A549 (cell line): ENCODE measurements at regions not wholly inside any gene's neighbourhood (a gene's known extent, or its start where the extent isn't known, plus 50 kb on each side); places are given as distances from the start of the nearest gene placed in this dataset.
A peak's percentile ranks its signal among the peaks of the same experiment; 100 is the strongest.
"Not testable (repeated sequence)": the region's sequence is repeated elsewhere in the genome, so short reads cannot be mapped to it uniquely, and the experiment has no call there.

Source experiments
- ATAC-seq, 2 experiments: fragments of 200-7000 bp in 1 of 2; fragments of >200 bp in 1 of 2; cut with Nextera tagmentation in 1 of 2; cut with Tn5 transposase in 1 of 2; 3 replicates each; pipeline versions ENCODE4 v1.8.0 to v1.9.1; 2018 to 2020; ENCODE audit warnings: mild to moderate bottlenecking in 1 of 2, moderate library complexity in 1 of 2
- CTCF ChIA-PET: fragments of 300-600 bp; sonication (Branson Sonifier 250); formaldehyde crosslinking; extraction: SDS; loops from one replicate; lab custom pipeline; 2021; ENCODE audit warnings: antibody characterized with exemption, inconsistent platforms; lab: Yijun Ruan, JAX
- POLR2A ChIA-PET: fragments of 350-600 bp; formaldehyde crosslinking; extraction: SDS; loops from one replicate; lab custom pipeline; 2021; ENCODE audit warnings: antibody characterized with exemption, inconsistent platforms; lab: Yijun Ruan, JAX
- DNase-seq, 2 experiments: peaks; one replicate each; pipeline versions ENCODE4 v3.0.0 to v3.0.0-alpha.2; 2011 to 2016; ENCODE audit warnings: low read depth in 1 of 2, low spot score in 1 of 2
- FAIRE-seq: peaks from 2 replicates; lab custom pipeline; 2011; peaks lifted over from hg19 to GRCh38; lab: Jason Lieb, UNC
- H3K27ac ChIP-seq, 2 experiments: fragments of >200 bp; sonication (Bioruptor Twin); formaldehyde crosslinking; 3 replicates each; pipeline ENCODE4 v1.5.1; 2016 to 2017
- H3K4me1 ChIP-seq: fragments of >200 bp; sonication (Bioruptor Twin); formaldehyde crosslinking; 3 replicates; pipeline ENCODE4 v1.6.1; 2016
- H3K4me2 ChIP-seq: fragments of >200 bp; sonication (Bioruptor Twin); formaldehyde crosslinking; 3 replicates; pipeline ENCODE4 v1.6.1; 2016
- H3K4me3 ChIP-seq: fragments of >200 bp; sonication (Bioruptor Twin); formaldehyde crosslinking; 3 replicates; pipeline ENCODE4 v1.5.1; 2016
- H3K9me3 ChIP-seq: fragments of >200 bp; sonication (Bioruptor Twin); formaldehyde crosslinking; 3 replicates; pipeline ENCODE4 v1.6.1; 2016
- BHLHE40 ChIP-seq: IDR thresholded peaks from 2 replicates; pipeline ENCODE4 v1.6.1; 2012; ENCODE audit warnings: low read depth, low read length, inconsistent platforms
- CBX8 ChIP-seq: fragments of 200-600 bp; sonication (generic); IDR thresholded peaks from 2 replicates; pipeline ENCODE4 v1.6.1; 2016
- CEBPB ChIP-seq, 2 experiments: fragments of >200 bp in 1 of 2; sonication (Bioruptor Twin) in 1 of 2; formaldehyde crosslinking in 1 of 2; IDR thresholded peaks; 2 replicates each; pipeline ENCODE4 v1.6.1; 2012 to 2016
- CHD4 ChIP-seq: fragments of 200-600 bp; sonication (generic); IDR thresholded peaks from 2 replicates; pipeline ENCODE4 v1.6.1; 2016; ENCODE audit warnings: antibody characterized with exemption, mild to moderate bottlenecking, borderline replicate concordance
- E2F6 ChIP-seq: IDR thresholded peaks from 2 replicates; pipeline ENCODE4 v1.6.1; 2012; ENCODE audit warnings: low read depth, borderline replicate concordance
- EHMT2 ChIP-seq: fragments of 200-600 bp; sonication (generic); IDR thresholded peaks from 2 replicates; pipeline ENCODE4 v1.6.1; 2016; ENCODE audit warnings: antibody characterized with exemption, low read depth, mild to moderate bottlenecking, moderate library complexity
- FOXS1 ChIP-seq: fragments of 250-450 bp; sonication (Bioruptor Pico); IDR thresholded peaks from 2 replicates; pipeline ENCODE4 v1.5.0; 2020; ENCODE audit warnings: mild to moderate bottlenecking, moderate library complexity
- HDAC2 ChIP-seq: fragments of 200-600 bp; sonication (generic); IDR thresholded peaks from 2 replicates; pipeline ENCODE4 v1.6.1; 2016
- HOXB13 ChIP-seq: fragments of 250-450 bp; sonication (Bioruptor Pico); IDR thresholded peaks from 2 replicates; pipeline ENCODE4 v1.5.0; 2020; ENCODE audit warnings: low read depth, mild to moderate bottlenecking, moderate library complexity
- HOXB5 ChIP-seq: fragments of 250-450 bp; sonication (Bioruptor Pico); IDR thresholded peaks from 2 replicates; pipeline ENCODE4 v1.5.0; 2020; ENCODE audit warnings: mild to moderate bottlenecking, moderate library complexity
- KDM1A ChIP-seq: fragments of 200-600 bp; sonication (generic); IDR thresholded peaks from 2 replicates; pipeline ENCODE4 v1.6.1; 2016; ENCODE audit warnings: low read depth, mild to moderate bottlenecking
- KDM5A ChIP-seq: fragments of 200-600 bp; sonication (generic); IDR thresholded peaks from 2 replicates; pipeline ENCODE4 v1.6.1; 2016; ENCODE audit warnings: antibody characterized with exemption, mild to moderate bottlenecking
- MAFK ChIP-seq: fragments of 450-650 bp; IDR thresholded peaks from 2 replicates; pipeline ENCODE4 v1.6.1; 2014; ENCODE audit not compliant: partially characterized antibody
- NR3C1 ChIP-seq: fragments of >200 bp; sonication (Bioruptor Twin); formaldehyde crosslinking; IDR thresholded peaks from 3 replicates; pipeline ENCODE4 v1.6.1; 2017
- PHF8 ChIP-seq: fragments of 200-600 bp; sonication (generic); IDR thresholded peaks from 2 replicates; pipeline ENCODE4 v1.6.1; 2016; ENCODE audit warnings: low read depth, mild to moderate bottlenecking, antibody characterized with exemption, moderate library complexity, borderline replicate concordance
- RAD21 ChIP-seq, 2 experiments: fragments of >200 bp in 1 of 2; sonication (Bioruptor Twin) in 1 of 2; formaldehyde crosslinking in 1 of 2; IDR thresholded peaks in 1 of 2; conservative IDR thresholded peaks in 1 of 2; 2 replicates in 1 of 2; 3 replicates in 1 of 2; pipeline ENCODE4 v1.6.1; 2012 to 2018; ENCODE audit warnings: inconsistent platforms in 1 of 2
- RARB ChIP-seq: fragments of 250-450 bp; sonication (Bioruptor Pico); IDR thresholded peaks from 2 replicates; pipeline ENCODE4 v1.8.0; 2021; ENCODE audit warnings: mild to moderate bottlenecking, moderate library complexity
- RNF2 ChIP-seq: fragments of 200-600 bp; sonication (generic); IDR thresholded peaks from 2 replicates; pipeline ENCODE4 v1.6.1; 2016; ENCODE audit warnings: low read depth, mild to moderate bottlenecking, antibody characterized with exemption, moderate library complexity, borderline replicate concordance
- USF2 ChIP-seq: fragments of 450-650 bp; IDR thresholded peaks from 2 replicates; pipeline ENCODE4 v1.6.1; 2014; ENCODE audit warnings: antibody characterized with exemption
- ZC3H11A ChIP-seq: fragments of 450-650 bp; IDR thresholded peaks from 2 replicates; pipeline ENCODE4 v1.6.1; 2014; ENCODE audit warnings: antibody characterized with exemption, mild to moderate bottlenecking
- WGBS: methylation state at CpG from one replicate; pipeline ENCODE4 v1.1.6; 2017; ENCODE audit errors: missing lambda C conversion rate; 5-methylcytosine and 5-hydroxymethylcytosine counted together

DNA sequence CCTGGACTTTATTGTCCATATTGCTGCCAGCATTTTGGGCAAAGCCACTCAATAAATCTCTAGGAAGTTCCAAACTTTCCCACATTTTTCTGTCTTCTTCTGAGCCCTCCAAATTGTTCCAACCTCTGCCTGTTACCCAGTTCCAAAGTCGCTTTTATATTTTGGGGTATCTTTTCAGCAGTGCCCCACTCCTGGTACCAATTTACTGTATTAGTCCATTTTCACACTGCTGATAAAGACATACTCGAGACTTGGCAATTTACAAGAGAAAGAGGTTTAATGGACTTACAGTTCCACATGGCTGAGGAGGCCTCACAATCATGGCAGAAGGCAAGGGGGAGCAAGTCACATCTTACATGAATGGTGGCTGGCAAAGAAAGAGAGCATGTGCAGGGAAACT is 53.4 kb downstream of the AHSP start:
- not testable (repeated sequence) for ATAC-seq

GRCh38 chr16:31601737-31602384 is 74.2 kb downstream of the AHSP start:
- peaks cover 32% of the 10 kb centered on the region; the same call in 2 of the 3 replicates for H3K9me3 ChIP-seq

More for the DNA sequence above, 53.4 kb downstream of the AHSP start:
- H3K4me1 ChIP-seq, H3K27ac ChIP-seq, H3K4me2 ChIP-seq, FAIRE-seq, CTCF ChIA-PET, H3K4me3 ChIP-seq, DNase-seq, POLR2A ChIA-PET: not testable (repeated sequence)
- WGBS: 0% methylated on average over 2 of the region's 2 CpGs
- H3K9me3 ChIP-seq: peaks cover 13% of the 10 kb centered on the region; the same call in 1 of the 3 replicates

GRCh38 chr16:31618130-31618529 is 90.4 kb downstream of the AHSP start:
- H3K27ac ChIP-seq: no peak overlapping the region
- FAIRE-seq: no peak
- TF ChIP-seq KDM1A: no peak
- no peak for TF ChIP-seq CHD4
- TF ChIP-seq PHF8: no peak
- TF ChIP-seq KDM5A: no peak
- no peak for TF ChIP-seq EHMT2
- no peak for TF ChIP-seq NR3C1
- no peak for TF ChIP-seq CBX8
- TF ChIP-seq E2F6: no peak
- TF ChIP-seq FOXS1: no peak
- TF ChIP-seq HOXB13 (CRISPR knock-in tag): no peak
- no peak for TF ChIP-seq HDAC2
- no peak for TF ChIP-seq HOXB5 (CRISPR knock-in tag)
- TF ChIP-seq RAD21 (conservative IDR thresholded peaks at IDR 0.05 in 1 of 2, IDR thresholded peaks at IDR 0.05 in 1 of 2): no peak
- TF ChIP-seq, all 56 proteins: peak for 0
- DNase-seq (no peak), ATAC-seq (no peak)
- Histone ChIP-seq H3K4me2 (no peak overlapping the region), H3K4me1 (no peaks in the 10 kb centered on the region), H3K4me3 (no peak overlapping the region), H3K9me3 (peaks cover 6% of the 10 kb centered on the region; the same call in 2 of the 3 replicates)
- ChIA-PET POLR2A (no interaction called here), CTCF (no interaction called here)

More at GRCh38 chr16:31601737-31602384, 74.2 kb downstream of the AHSP start:
- H3K4me1 ChIP-seq, ATAC-seq, DNase-seq, CTCF ChIA-PET, POLR2A ChIA-PET, H3K4me2 ChIP-seq, H3K27ac ChIP-seq, H3K4me3 ChIP-seq: not testable (repeated sequence)
- FAIRE-seq: peak; percentile 72
- WGBS: 70% methylated on average over 9 of the region's 9 CpGs

DNA sequence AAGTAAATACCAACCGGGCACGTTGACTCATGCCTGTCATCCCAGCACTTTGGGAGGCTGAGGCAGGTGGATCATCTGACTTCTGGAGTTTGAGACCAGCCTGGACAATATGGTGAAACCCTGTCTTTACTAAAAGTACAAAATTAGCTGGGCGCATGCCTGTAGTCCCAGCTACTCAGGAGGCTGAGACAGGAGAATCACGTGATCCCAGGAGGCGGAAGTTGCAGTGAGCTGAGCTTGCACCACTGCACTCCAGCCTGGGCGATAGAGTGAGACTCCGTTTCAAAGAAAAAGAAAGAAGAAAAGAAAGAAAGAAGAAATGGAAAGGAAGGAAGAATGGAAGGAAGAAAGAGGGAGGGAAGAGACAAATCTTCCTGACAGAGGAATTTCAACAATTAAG is 108.7 kb downstream of the AHSP start:
- no peak overlapping the region for H3K4me2 ChIP-seq
- DNase-seq (no peak), FAIRE-seq (no peak), ATAC-seq (no peak)
- H3K4me3 ChIP-seq: no peak overlapping the region
- POLR2A ChIA-PET: no interaction called here
- CTCF ChIA-PET: no interaction called here
- TF ChIP-seq USF2 (peak; percentile 18; the same call in 1 of the 2 replicates), RNF2 (no peak)
- H3K9me3 ChIP-seq: no peaks in the 10 kb centered on the region
- no peaks in the 10 kb centered on the region for H3K4me1 ChIP-seq
- H3K27ac ChIP-seq: no peak overlapping the region
- 14% methylated on average over 7 of the region's 7 CpGs for WGBS

DNA sequence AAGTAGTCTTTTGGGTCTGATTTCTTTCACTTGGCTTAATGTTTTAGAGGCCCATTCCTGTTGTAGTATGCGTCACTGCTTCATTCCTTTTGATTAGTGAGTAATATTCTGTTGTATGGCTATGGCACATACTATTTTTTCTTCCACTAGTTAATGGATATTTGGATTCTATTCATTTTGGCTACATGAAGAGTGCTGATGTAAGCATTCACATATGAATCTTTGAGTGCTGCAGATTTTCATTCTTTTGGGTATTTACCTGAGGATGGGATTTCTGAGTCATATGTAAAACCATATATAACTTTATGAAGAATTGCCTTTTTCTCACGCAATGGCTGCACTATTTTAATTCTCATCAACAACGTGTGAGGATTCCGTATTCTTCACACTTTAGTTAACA is 113.6 kb downstream of the AHSP start:
- DNase-seq (no peak), FAIRE-seq (no peak)
- no peak for TF ChIP-seq CEBPB (IDR thresholded peaks at IDR 0.05)
- TF ChIP-seq RARB: no peak
- TF ChIP-seq MAFK: peak; percentile 53
- TF ChIP-seq ZC3H11A: no peak
- no peak for TF ChIP-seq BHLHE40
- TF ChIP-seq, all 56 proteins: peak for 1
- H3K4me3 ChIP-seq: no peak overlapping the region
- CTCF ChIA-PET: no interaction called here
- POLR2A ChIA-PET: no interaction called here
- H3K27ac ChIP-seq: no peak overlapping the region
- H3K4me1 ChIP-seq: no peaks in the 10 kb centered on the region
- 18% methylated on average over 4 of the region's 4 CpGs for WGBS
- peaks cover 4% of the 10 kb centered on the region; the same call in 1 of the 3 replicates for H3K9me3 ChIP-seq
- no peak overlapping the region for H3K4me2 ChIP-seq
- no peak for ATAC-seq

DNA sequence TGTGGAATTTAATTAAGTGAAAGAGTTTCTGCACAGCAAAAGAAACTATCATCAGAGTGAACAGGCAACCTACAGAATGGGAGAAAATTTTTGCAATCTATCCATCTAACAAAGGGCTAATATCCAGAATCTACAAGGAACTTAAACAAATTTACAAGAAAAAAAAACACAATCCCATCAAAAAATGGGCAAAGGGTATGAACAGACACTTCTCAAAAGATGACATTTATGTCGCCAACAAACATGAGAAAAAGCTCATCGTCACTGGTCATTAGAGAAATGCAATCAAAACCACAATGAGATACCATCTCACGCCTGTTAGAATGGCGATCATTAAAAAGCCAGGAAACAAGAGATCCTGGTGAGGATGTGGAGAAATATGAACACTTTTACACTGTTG is 128.0 kb downstream of the AHSP start:
- H3K4me1 ChIP-seq, FAIRE-seq, ATAC-seq, POLR2A ChIA-PET, H3K27ac ChIP-seq, CTCF ChIA-PET, H3K4me2 ChIP-seq, DNase-seq, H3K9me3 ChIP-seq, H3K4me3 ChIP-seq: not testable (repeated sequence)
- WGBS: 2% methylated on average over 4 of the region's 4 CpGs
